Hepatocyte (in vitro differentiated cells): ENCODE measurements at regions not wholly inside any gene's neighbourhood (a gene's known extent, or its start where the extent isn't known, plus 50 kb on each side); places are given as distances from the start of the nearest gene placed in this dataset.

Experiments
- DNase-seq: peaks from one replicate; pipeline ENCODE4 v3.0.0-alpha.2; 2016; ENCODE audit warnings: low spot score
- H2AFZ ChIP-seq: fragments of 200-600 bp; sonication (generic); 2 replicates; pipeline ENCODE4 v1.6.0; 2016; ENCODE audit warnings: antibody characterized with exemption, mild to moderate bottlenecking
- H3K27ac ChIP-seq: fragments of 200-600 bp; sonication (generic); 2 replicates; pipeline ENCODE4 v1.5.1; 2016; ENCODE audit warnings: mild to moderate bottlenecking
- H3K27me3 ChIP-seq: fragments of 200-600 bp; sonication (generic); 2 replicates; pipeline ENCODE4 v1.6.1; 2016
- H3K36me3 ChIP-seq: fragments of 200-600 bp; sonication (generic); replicated peaks from 2 replicates; pipeline ENCODE4 v1.5.1; 2016; ENCODE audit warnings: low read depth; ENCODE audit not compliant: insufficient read depth
- H3K4me1 ChIP-seq: fragments of 200-600 bp; sonication (generic); 2 replicates; pipeline ENCODE4 v1.5.1; 2016; ENCODE audit warnings: mild to moderate bottlenecking, moderate library complexity; ENCODE audit not compliant: insufficient read depth
- H3K4me2 ChIP-seq: fragments of 200-600 bp; sonication (generic); 2 replicates; pipeline ENCODE4 v1.6.0; 2016
- H3K4me3 ChIP-seq: fragments of 200-600 bp; sonication (generic); 2 replicates; pipeline ENCODE4 v1.5.1; 2016; ENCODE audit warnings: mild to moderate bottlenecking
- H3K79me2 ChIP-seq: fragments of 200-600 bp; sonication (generic); 2 replicates; pipeline ENCODE4 v1.6.0; 2017; ENCODE audit warnings: mild to moderate bottlenecking
- H3K9me2 ChIP-seq: fragments of 200-600 bp; sonication (generic); replicated peaks from 2 replicates; pipeline ENCODE4 v1.6.0; 2017; ENCODE audit warnings: mild to moderate bottlenecking; ENCODE audit not compliant: insufficient read depth
- H3K9me3 ChIP-seq: fragments of 200-600 bp; sonication (generic); 2 replicates; pipeline ENCODE4 v1.5.1; 2016; ENCODE audit warnings: low read depth, mild to moderate bottlenecking
- H4K20me1 ChIP-seq: fragments of 200-600 bp; sonication (generic); 2 replicates; pipeline ENCODE4 v1.6.0; 2016; ENCODE audit warnings: mild to moderate bottlenecking; ENCODE audit not compliant: insufficient read depth, poor library complexity, severe bottlenecking
- CTCF ChIP-seq: fragments of 200-600 bp; sonication (generic); IDR thresholded peaks from 2 replicates; pipeline ENCODE4 v1.5.1; 2016; ENCODE audit warnings: antibody characterized with exemption, mild to moderate bottlenecking; ENCODE audit not compliant: poor library complexity
- EZH2 ChIP-seq: fragments of 200-600 bp; sonication (generic); IDR thresholded peaks from 2 replicates; pipeline ENCODE4 v1.6.1; 2016; ENCODE audit warnings: antibody characterized with exemption, mild to moderate bottlenecking, borderline replicate concordance
- EZH2phosphoT487 ChIP-seq: fragments of 200-600 bp; sonication (generic); IDR thresholded peaks from one replicate; pipeline ENCODE4 v1.6.1; 2018; ENCODE audit warnings: antibody characterized with exemption, mild to moderate bottlenecking, low read depth, moderate library complexity; ENCODE audit not compliant: unreplicated experiment, severe bottlenecking
- WGBS: methylation state at CpG from one replicate; pipeline ENCODE4 v1.1.6; 2016; ENCODE audit warnings: low lambda C conversion rate; ENCODE audit errors: missing lambda C conversion rate; 5-methylcytosine and 5-hydroxymethylcytosine counted together

- H3K4me3 ChIP-seq: no peak overlapping the region
- H2AFZ ChIP-seq: no peak overlapping the region
- no peaks in the 10 kb centered on the region for H3K36me3 ChIP-seq
- no peaks in the 10 kb centered on the region for H3K79me2 ChIP-seq
- H3K9me2 ChIP-seq: no peaks in the 10 kb centered on the region
- no peaks in the 10 kb centered on the region for H3K4me1 ChIP-seq
- H3K27me3 ChIP-seq: no peaks in the 10 kb centered on the region
- no peak overlapping the region for H3K27ac ChIP-seq
- TF ChIP-seq CTCF: no peak
- TF ChIP-seq EZH2phosphoT487: no peak
- no peak for TF ChIP-seq EZH2
- H4K20me1 ChIP-seq: no peaks in the 10 kb centered on the region
- H3K4me2 ChIP-seq: no peak overlapping the region
- no peak for DNase-seq
- WGBS: 66% methylated on average over 4 of the region's 4 CpGs
- no peaks in the 10 kb centered on the region for H3K9me3 ChIP-seq
These were observed 101.4 kb upstream of the FRMPD3 start for GRCh38 chrX:107348051-107348450.

- Histone ChIP-seq H3K27me3 (no peaks in the 10 kb centered on the region), H3K4me1 (no peaks in the 10 kb centered on the region), H3K9me2 (no peaks in the 10 kb centered on the region), H3K9me3 (no peaks in the 10 kb centered on the region), H3K27ac (no peak overlapping the region), H3K4me3 (no peak overlapping the region), H3K36me3 (no peaks in the 10 kb centered on the region), H3K79me2 (no peaks in the 10 kb centered on the region), H3K4me2 (no peak overlapping the region), H2AFZ (no peak overlapping the region), H4K20me1 (no peaks in the 10 kb centered on the region)
- no peak for TF ChIP-seq EZH2
- no peak for TF ChIP-seq CTCF
- TF ChIP-seq EZH2phosphoT487: no peak
- no peak for DNase-seq
- 88% methylated on average over 1 of the region's 1 CpG for WGBS
These were observed 100.5 kb upstream of the FRMPD3 start for GRCh38 chrX:107348990-107349389.

GRCh38 chrX:107355533-107355932 is 93.9 kb upstream of the FRMPD3 start:
- H3K9me2 ChIP-seq: no peaks in the 10 kb centered on the region
- no peak for TF ChIP-seq CTCF
- TF ChIP-seq EZH2: no peak
- no peak for TF ChIP-seq EZH2phosphoT487
- WGBS: 35% methylated on average over 1 of the region's 1 CpG

More at GRCh38 chrX:107355533-107355932, 93.9 kb upstream of the FRMPD3 start:
- H2AFZ ChIP-seq: no peak overlapping the region
- no peak overlapping the region for H3K27ac ChIP-seq
- no peaks in the 10 kb centered on the region for H3K4me1 ChIP-seq
- H3K4me2 ChIP-seq: no peak overlapping the region
- H3K4me3 ChIP-seq: no peak overlapping the region
- H3K27me3 ChIP-seq: peaks cover 3% of the 10 kb centered on the region
- DNase-seq: no peak
- no peaks in the 10 kb centered on the region for H4K20me1 ChIP-seq
- no peaks in the 10 kb centered on the region for H3K9me3 ChIP-seq
- H3K36me3 ChIP-seq: no peaks in the 10 kb centered on the region
- no peaks in the 10 kb centered on the region for H3K79me2 ChIP-seq
